Activated T-helper 17 cell treated with anti-CD3 and anti-CD28 coated beads, Interleukin-2, amount 50 U/mL, for 72 hours (primary cell): ENCODE measurements at regions not wholly inside any gene's neighbourhood (a gene's known extent, or its start where the extent isn't known, plus 50 kb on each side); places are given as distances from the start of the nearest gene placed in this dataset.
"Not testable (repeated sequence)": the region's sequence is repeated elsewhere in the genome, so short reads cannot be mapped to it uniquely, and the experiment has no call there.

Experiments
- ATAC-seq: fragments of 150-1000 bp; cut with Tn5 transposase; replicated peaks from 2 replicates; pipeline ENCODE4 v1.10.0; 2021; ENCODE audit warnings: mild to moderate bottlenecking, moderate library complexity
- H3K27ac Mint-ChIP-seq: one replicate; pipeline ENCODE4 v1.8.0; 2022; ENCODE audit warnings: mixed read lengths
- H3K27me3 Mint-ChIP-seq: one replicate; pipeline ENCODE4 v1.8.0; 2022; ENCODE audit warnings: mixed read lengths
- H3K36me3 Mint-ChIP-seq: one replicate; pipeline ENCODE4 v1.8.0; 2022; ENCODE audit warnings: low read depth, mild to moderate bottlenecking, mixed read lengths
- H3K4me1 Mint-ChIP-seq: one replicate; pipeline ENCODE4 v1.8.0; 2022; ENCODE audit warnings: mixed read lengths
- H3K4me3 Mint-ChIP-seq: one replicate; pipeline ENCODE4 v1.8.0; 2022; ENCODE audit warnings: mild to moderate bottlenecking, mixed read lengths
- H3K9me3 Mint-ChIP-seq: one replicate; pipeline ENCODE4 v1.8.0; 2022; ENCODE audit warnings: mixed read lengths

GRCh38 chr4:18109676-18110075 is 88.1 kb upstream of the LCORL start:
- peaks cover 20% of the 10 kb centered on the region for H3K27me3 Mint-ChIP-seq
- no peaks in the 10 kb centered on the region for H3K4me1 Mint-ChIP-seq
- no peaks in the 10 kb centered on the region for H3K9me3 Mint-ChIP-seq
- ATAC-seq = no peak
- no peaks in the 10 kb centered on the region for H3K36me3 Mint-ChIP-seq
- H3K27ac Mint-ChIP-seq = no peak overlapping the region
- H3K4me3 Mint-ChIP-seq = no peak overlapping the region

- not testable (repeated sequence) for H3K9me3 Mint-ChIP-seq, H3K27me3 Mint-ChIP-seq, H3K4me1 Mint-ChIP-seq, H3K36me3 Mint-ChIP-seq, ATAC-seq, H3K4me3 Mint-ChIP-seq, H3K27ac Mint-ChIP-seq
These were observed 86.4 kb upstream of the LCORL start for GRCh38 chr4:18107848-18108528.

- no peaks in the 10 kb centered on the region for H3K4me1 Mint-ChIP-seq
- no peaks in the 10 kb centered on the region for H3K9me3 Mint-ChIP-seq
- ATAC-seq = no peak
- no peak overlapping the region for H3K27ac Mint-ChIP-seq
- H3K36me3 Mint-ChIP-seq = no peaks in the 10 kb centered on the region
- no peak overlapping the region for H3K4me3 Mint-ChIP-seq
- H3K27me3 Mint-ChIP-seq = peaks cover 4% of the 10 kb centered on the region
These were observed 85.1 kb upstream of the LCORL start for GRCh38 chr4:18106620-18107019.

GRCh38 chr4:18105030-18106011 is 83.8 kb upstream of the LCORL start:
- no peak for ATAC-seq
- H3K36me3 Mint-ChIP-seq = no peaks in the 10 kb centered on the region
- H3K27me3 Mint-ChIP-seq = peaks cover 3% of the 10 kb centered on the region
- no peaks in the 10 kb centered on the region for H3K9me3 Mint-ChIP-seq
- H3K27ac Mint-ChIP-seq = no peak overlapping the region
- H3K4me1 Mint-ChIP-seq = no peaks in the 10 kb centered on the region
- H3K4me3 Mint-ChIP-seq = no peak overlapping the region

- Mint-ChIP-seq H3K27ac (no peak overlapping the region), H3K4me1 (no peaks in the 10 kb centered on the region), H3K27me3 (peaks cover 5% of the 10 kb centered on the region), H3K36me3 (no peaks in the 10 kb centered on the region), H3K9me3 (no peaks in the 10 kb centered on the region), H3K4me3 (no peak overlapping the region)
- no peak for ATAC-seq
These were observed 82.5 kb upstream of the LCORL start for GRCh38 chr4:18103876-18104605.

GRCh38 chr4:18100657-18101056 is 79.1 kb upstream of the LCORL start:
- no peak overlapping the region for H3K4me3 Mint-ChIP-seq
- no peak overlapping the region for H3K27ac Mint-ChIP-seq
- H3K27me3 Mint-ChIP-seq = peaks cover 17% of the 10 kb centered on the region
- no peaks in the 10 kb centered on the region for H3K9me3 Mint-ChIP-seq
- ATAC-seq = no peak
- no peaks in the 10 kb centered on the region for H3K4me1 Mint-ChIP-seq
- no peaks in the 10 kb centered on the region for H3K36me3 Mint-ChIP-seq

- H3K27me3 Mint-ChIP-seq = peaks cover 24% of the 10 kb centered on the region
- not testable (repeated sequence) for H3K36me3 Mint-ChIP-seq, H3K4me1 Mint-ChIP-seq, H3K9me3 Mint-ChIP-seq, ATAC-seq, H3K4me3 Mint-ChIP-seq, H3K27ac Mint-ChIP-seq
These were observed 68.9 kb upstream of the LCORL start for GRCh38 chr4:18090447-18090846.

- ATAC-seq = no peak
- Mint-ChIP-seq H3K4me3 (no peak overlapping the region), H3K27me3 (peaks cover 37% of the 10 kb centered on the region), H3K27ac (no peak overlapping the region), H3K9me3 (no peaks in the 10 kb centered on the region), H3K36me3 (no peaks in the 10 kb centered on the region), H3K4me1 (no peaks in the 10 kb centered on the region)
These were observed 60.7 kb upstream of the LCORL start for GRCh38 chr4:18082236-18082635.

- Mint-ChIP-seq H3K9me3 (no peaks in the 10 kb centered on the region), H3K36me3 (no peaks in the 10 kb centered on the region), H3K4me3 (no peak overlapping the region), H3K27me3 (peaks cover 37% of the 10 kb centered on the region), H3K4me1 (no peaks in the 10 kb centered on the region), H3K27ac (no peak overlapping the region)
- ATAC-seq = no peak
These were observed 60.2 kb upstream of the LCORL start for GRCh38 chr4:18081708-18082107.

GRCh38 chr4:18077808-18078207 is 56.3 kb upstream of the LCORL start:
- Mint-ChIP-seq H3K4me3 (no peak overlapping the region), H3K27ac (no peak overlapping the region), H3K27me3 (peaks cover 21% of the 10 kb centered on the region), H3K36me3 (no peaks in the 10 kb centered on the region), H3K4me1 (no peaks in the 10 kb centered on the region), H3K9me3 (peaks cover 4% of the 10 kb centered on the region)
- no peak for ATAC-seq

- Mint-ChIP-seq H3K9me3 (peaks cover 4% of the 10 kb centered on the region), H3K4me3 (no peak overlapping the region), H3K27ac (no peak overlapping the region), H3K36me3 (no peaks in the 10 kb centered on the region), H3K4me1 (no peaks in the 10 kb centered on the region), H3K27me3 (peaks cover 32% of the 10 kb centered on the region)
- ATAC-seq = no peak
These were observed 54.4 kb upstream of the LCORL start for GRCh38 chr4:18075823-18076433.

- no peaks in the 10 kb centered on the region for H3K4me1 Mint-ChIP-seq
- no peaks in the 10 kb centered on the region for H3K36me3 Mint-ChIP-seq
- H3K27me3 Mint-ChIP-seq = peaks cover 44% of the 10 kb centered on the region
- H3K9me3 Mint-ChIP-seq = peaks cover 4% of the 10 kb centered on the region
- no peak for ATAC-seq
- no peak overlapping the region for H3K27ac Mint-ChIP-seq
- no peak overlapping the region for H3K4me3 Mint-ChIP-seq
These were observed 50.3 kb upstream of the LCORL start for GRCh38 chr4:18071894-18072293.
